ENCODE measurements at regions not wholly inside any gene's neighbourhood (a gene's known extent, or its start where the extent isn't known, plus 50 kb on each side); places are given as distances from the start of the nearest gene placed in this dataset.

DNA sequence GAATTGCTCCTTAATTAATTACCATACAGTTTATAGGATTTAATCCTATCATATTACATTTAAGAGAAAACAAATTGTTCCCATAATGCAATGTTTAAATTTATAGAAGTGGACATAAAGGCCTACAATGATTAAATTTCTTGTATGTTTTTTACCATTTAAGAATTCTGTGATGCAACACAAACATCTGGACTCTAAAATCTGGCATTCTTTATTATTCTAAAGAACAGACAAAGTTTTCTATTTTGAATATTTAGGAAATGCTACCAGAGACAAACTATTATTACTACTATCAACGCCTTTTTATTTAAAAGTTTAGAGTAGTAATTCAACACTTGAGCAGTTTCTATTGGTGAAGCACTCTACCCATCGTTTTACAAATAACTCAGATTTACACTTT is 535.1 kb downstream of the TMX3 start:
- TF ChIP-seq, protein P1, sequence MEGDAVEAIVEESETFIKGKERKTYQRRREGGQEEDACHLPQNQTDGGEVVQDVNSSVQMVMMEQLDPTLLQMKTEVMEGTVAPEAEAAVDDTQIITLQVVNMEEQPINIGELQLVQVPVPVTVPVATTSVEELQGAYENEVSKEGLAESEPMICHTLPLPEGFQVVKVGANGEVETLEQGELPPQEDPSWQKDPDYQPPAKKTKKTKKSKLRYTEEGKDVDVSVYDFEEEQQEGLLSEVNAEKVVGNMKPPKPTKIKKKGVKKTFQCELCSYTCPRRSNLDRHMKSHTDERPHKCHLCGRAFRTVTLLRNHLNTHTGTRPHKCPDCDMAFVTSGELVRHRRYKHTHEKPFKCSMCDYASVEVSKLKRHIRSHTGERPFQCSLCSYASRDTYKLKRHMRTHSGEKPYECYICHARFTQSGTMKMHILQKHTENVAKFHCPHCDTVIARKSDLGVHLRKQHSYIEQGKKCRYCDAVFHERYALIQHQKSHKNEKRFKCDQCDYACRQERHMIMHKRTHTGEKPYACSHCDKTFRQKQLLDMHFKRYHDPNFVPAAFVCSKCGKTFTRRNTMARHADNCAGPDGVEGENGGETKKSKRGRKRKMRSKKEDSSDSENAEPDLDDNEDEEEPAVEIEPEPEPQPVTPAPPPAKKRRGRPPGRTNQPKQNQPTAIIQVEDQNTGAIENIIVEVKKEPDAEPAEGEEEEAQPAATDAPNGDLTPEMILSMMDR (conservative IDR thresholded peaks at IDR 0.05), result no peak
- TF ChIP-seq ZFX (IDR thresholded peaks at IDR 0.05), result no peak

Measured in C4-2B (cell line).